ENCODE measurements at regions not wholly inside any gene's neighbourhood (a gene's known extent, or its start where the extent isn't known, plus 50 kb on each side); places are given as distances from the start of the nearest gene placed in this dataset.
"Not testable (repeated sequence)": the region's sequence is repeated elsewhere in the genome, so short reads cannot be mapped to it uniquely, and the experiment has no call there.

DNA sequence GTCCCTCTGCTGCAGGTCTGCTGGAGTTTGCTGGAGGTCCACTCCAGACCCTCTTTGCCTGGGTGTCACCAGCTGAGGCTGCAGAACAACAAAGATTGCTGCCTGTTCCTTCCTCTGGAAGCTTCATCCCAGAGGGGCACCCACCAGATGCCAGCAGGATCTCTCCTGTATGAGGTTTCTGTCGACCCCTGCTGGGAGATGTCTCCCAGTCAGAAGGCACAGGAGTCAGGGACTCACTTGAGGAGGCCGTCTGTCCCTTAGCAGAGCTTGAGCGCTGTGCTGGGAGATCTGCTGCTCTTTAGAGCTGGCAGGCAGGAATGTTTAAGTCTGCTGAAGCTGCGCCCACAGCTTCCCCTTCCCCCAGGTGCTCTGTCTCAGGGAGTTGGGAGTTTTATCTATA, 196.2 kb downstream of the C4orf33 start:
- TF ChIP-seq, protein P1, sequence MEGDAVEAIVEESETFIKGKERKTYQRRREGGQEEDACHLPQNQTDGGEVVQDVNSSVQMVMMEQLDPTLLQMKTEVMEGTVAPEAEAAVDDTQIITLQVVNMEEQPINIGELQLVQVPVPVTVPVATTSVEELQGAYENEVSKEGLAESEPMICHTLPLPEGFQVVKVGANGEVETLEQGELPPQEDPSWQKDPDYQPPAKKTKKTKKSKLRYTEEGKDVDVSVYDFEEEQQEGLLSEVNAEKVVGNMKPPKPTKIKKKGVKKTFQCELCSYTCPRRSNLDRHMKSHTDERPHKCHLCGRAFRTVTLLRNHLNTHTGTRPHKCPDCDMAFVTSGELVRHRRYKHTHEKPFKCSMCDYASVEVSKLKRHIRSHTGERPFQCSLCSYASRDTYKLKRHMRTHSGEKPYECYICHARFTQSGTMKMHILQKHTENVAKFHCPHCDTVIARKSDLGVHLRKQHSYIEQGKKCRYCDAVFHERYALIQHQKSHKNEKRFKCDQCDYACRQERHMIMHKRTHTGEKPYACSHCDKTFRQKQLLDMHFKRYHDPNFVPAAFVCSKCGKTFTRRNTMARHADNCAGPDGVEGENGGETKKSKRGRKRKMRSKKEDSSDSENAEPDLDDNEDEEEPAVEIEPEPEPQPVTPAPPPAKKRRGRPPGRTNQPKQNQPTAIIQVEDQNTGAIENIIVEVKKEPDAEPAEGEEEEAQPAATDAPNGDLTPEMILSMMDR (IDR thresholded peaks at IDR 0.05; ENCODE audit: low read depth, low read length, missing input control): not testable (repeated sequence)
- TF ChIP-seq, protein P2, sequence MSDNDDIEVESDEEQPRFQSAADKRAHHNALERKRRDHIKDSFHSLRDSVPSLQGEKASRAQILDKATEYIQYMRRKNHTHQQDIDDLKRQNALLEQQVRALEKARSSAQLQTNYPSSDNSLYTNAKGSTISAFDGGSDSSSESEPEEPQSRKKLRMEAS (IDR thresholded peaks at IDR 0.05): not testable (repeated sequence)
